ENCODE measurements at regions not wholly inside any gene's neighbourhood (a gene's known extent, or its start where the extent isn't known, plus 50 kb on each side); places are given as distances from the start of the nearest gene placed in this dataset.

- no peak for TF ChIP-seq CTCF (IDR thresholded peaks at IDR 0.05; ENCODE audit: insufficient read depth, low read depth, low read length)
- no peak for DNase-seq (ENCODE audit: low read depth)
- H3K4me3 ChIP-seq (ENCODE audit: low read depth, low read length): no peak overlapping the region
Observed at GRCh38 chr6:40183902-40184301, 249.6 kb upstream of the MOCS1 start.

GRCh38 chr6:40181367-40181766 lies 247.1 kb upstream of the MOCS1 start:
- DNase-seq (ENCODE audit: low read depth): no peak
- no peak for TF ChIP-seq CTCF (IDR thresholded peaks at IDR 0.05; ENCODE audit: insufficient read depth, low read depth, low read length)
- no peak overlapping the region for H3K4me3 ChIP-seq (ENCODE audit: low read depth, low read length)

- no peak for TF ChIP-seq CTCF (IDR thresholded peaks at IDR 0.05; ENCODE audit: insufficient read depth, low read depth, low read length)
- H3K4me3 ChIP-seq (ENCODE audit: low read depth, low read length): no peak overlapping the region
- DNase-seq (ENCODE audit: low read depth): no peak
Observed at GRCh38 chr6:40180271-40180670, 246.0 kb upstream of the MOCS1 start.

GRCh38 chr6:40179496-40179895 lies 245.2 kb upstream of the MOCS1 start:
- no peak for DNase-seq (ENCODE audit: low read depth)
- no peak overlapping the region for H3K4me3 ChIP-seq (ENCODE audit: low read depth, low read length)
- TF ChIP-seq CTCF (IDR thresholded peaks at IDR 0.05; ENCODE audit: insufficient read depth, low read depth, low read length): no peak

GRCh38 chr6:40177598-40177997 lies 243.3 kb upstream of the MOCS1 start:
- no peak for TF ChIP-seq CTCF (IDR thresholded peaks at IDR 0.05; ENCODE audit: insufficient read depth, low read depth, low read length)
- no peak overlapping the region for H3K4me3 ChIP-seq (ENCODE audit: low read depth, low read length)
- DNase-seq (ENCODE audit: low read depth): no peak

GRCh38 chr6:40176152-40176551 lies 241.9 kb upstream of the MOCS1 start:
- TF ChIP-seq CTCF (IDR thresholded peaks at IDR 0.05; ENCODE audit: insufficient read depth, low read depth, low read length): no peak
- H3K4me3 ChIP-seq (ENCODE audit: low read depth, low read length): no peak overlapping the region
- no peak for DNase-seq (ENCODE audit: low read depth)

- no peak for DNase-seq (ENCODE audit: low read depth)
Observed at GRCh38 chr6:40172272-40172671, 238.0 kb upstream of the MOCS1 start.

More at GRCh38 chr6:40172272-40172671, 238.0 kb upstream of the MOCS1 start:
- no peak overlapping the region for H3K4me3 ChIP-seq (ENCODE audit: low read depth, low read length)
- no peak for TF ChIP-seq CTCF (IDR thresholded peaks at IDR 0.05; ENCODE audit: insufficient read depth, low read depth, low read length)
